SK-N-SH (cell line): ENCODE measurements at regions not wholly inside any gene's neighbourhood (a gene's known extent, or its start where the extent isn't known, plus 50 kb on each side); places are given as distances from the start of the nearest gene placed in this dataset.

ENCODE experiments used
- CTCF ChIA-PET: fragments of 300-600, 350-600 bp; formaldehyde crosslinking; extraction: SDS; loops from one replicate; lab custom pipeline; 2021; lab: Yijun Ruan, JAX
- POLR2A ChIA-PET: fragments of 350-600 bp; sonication (Branson Sonifier 250); formaldehyde crosslinking; extraction: SDS; loops from one replicate; lab custom pipeline; 2020; ENCODE audit warnings: antibody characterized with exemption, inconsistent platforms; lab: Yijun Ruan, JAX
- DNase-seq: peaks from one replicate; pipeline ENCODE4 v3.0.0; 2012
- H2AFZ ChIP-seq: fragments of 200-600 bp; sonication (generic); 2 replicates; pipeline ENCODE4 v1.8.1; 2016; ENCODE audit warnings: antibody characterized with exemption, mild to moderate bottlenecking, low read depth
- H3F3A ChIP-seq: fragments of 200-600 bp; sonication (generic); replicated peaks from 2 replicates; pipeline ENCODE3; 2016; ENCODE audit warnings: antibody characterized with exemption, mild to moderate bottlenecking; ENCODE audit not compliant: insufficient read depth
- H3K27ac ChIP-seq, 2 experiments: fragments of 200-500 bp in 1 of 2; fragments of 200-600 bp in 1 of 2; sonication (Bioruptor generic) in 1 of 2; sonication (generic), shearing (Covaris generic) in 1 of 2; 2 replicates each; pipeline versions ENCODE4 v1.5.1 to v1.6.1; 2014 to 2016; ENCODE audit warnings: low read depth in 2 of 2, inconsistent platforms in 1 of 2, low read length in 1 of 2, mild to moderate bottlenecking in 1 of 2, mixed read lengths in 1 of 2
- H3K27me3 ChIP-seq: fragments of 200-600 bp; sonication (generic), shearing (Covaris generic); 2 replicates; pipeline ENCODE4 v1.6.1; 2016; ENCODE audit warnings: mixed run types; ENCODE audit not compliant: insufficient read depth
- H3K36me3 ChIP-seq, 2 experiments: fragments of 200-500 bp in 1 of 2; fragments of 200-600 bp in 1 of 2; sonication (Bioruptor generic) in 1 of 2; sonication (generic) in 1 of 2; replicated peaks in 1 of 2; 2 replicates each; pipeline versions ENCODE3 to v1.5.1; 2014 to 2016; ENCODE audit warnings: low read length in 1 of 2, mild to moderate bottlenecking in 1 of 2; ENCODE audit not compliant: insufficient read depth in 2 of 2, control insufficient read depth in 1 of 2
- H3K4me1 ChIP-seq, 2 experiments: fragments of 200-500 bp in 1 of 2; fragments of 200-600 bp in 1 of 2; sonication (Bioruptor generic) in 1 of 2; sonication (generic), shearing (Covaris generic) in 1 of 2; 2 replicates each; pipeline versions ENCODE4 v1.5.1 to v1.6.1; 2014 to 2016; ENCODE audit warnings: low read depth in 1 of 2, low read length in 1 of 2, mixed run types in 1 of 2; ENCODE audit not compliant: insufficient read depth in 2 of 2, control insufficient read depth in 1 of 2
- H3K4me2 ChIP-seq: fragments of 200-600 bp; sonication (generic), shearing (Covaris generic); 2 replicates; pipeline ENCODE4 v1.6.1; 2017; ENCODE audit warnings: mixed run types
- H3K4me3 ChIP-seq, 2 experiments: fragments of 200-500 bp in 1 of 2; fragments of 200-600 bp in 1 of 2; sonication (Bioruptor generic) in 1 of 2; sonication (generic), shearing (Covaris generic) in 1 of 2; 2 replicates each; pipeline versions ENCODE4 v1.5.1 to v1.8.1; 2014 to 2016; ENCODE audit warnings: low read depth in 2 of 2, inconsistent platforms in 1 of 2, low read length in 1 of 2, mild to moderate bottlenecking in 1 of 2, mixed read lengths in 1 of 2, moderate library complexity in 1 of 2
- H3K79me2 ChIP-seq: fragments of 200-600 bp; sonication (generic); 2 replicates; pipeline ENCODE4 v1.8.1; 2017; ENCODE audit warnings: mild to moderate bottlenecking; ENCODE audit not compliant: insufficient read depth
- H3K9ac ChIP-seq: fragments of 200-600 bp; sonication (generic); 2 replicates; pipeline ENCODE4 v1.6.1; 2017; ENCODE audit warnings: mixed run types
- H3K9me2 ChIP-seq: fragments of 200-600 bp; sonication (generic); 2 replicates; pipeline ENCODE4 v1.6.1; 2017; ENCODE audit warnings: mixed run types
- H3K9me3 ChIP-seq: fragments of 200-600 bp; sonication (generic); 2 replicates; pipeline ENCODE4 v1.6.1; 2017; ENCODE audit warnings: mixed run types, mild to moderate bottlenecking, moderate library complexity
- H4K20me1 ChIP-seq: fragments of 200-600 bp; sonication (generic); 2 replicates; pipeline ENCODE4 v1.6.1; 2017; ENCODE audit warnings: mild to moderate bottlenecking, mixed run types; ENCODE audit not compliant: insufficient read depth
- CHD2 ChIP-seq: fragments of 150-350 bp; IDR thresholded peaks from 2 replicates; pipeline ENCODE4 v1.6.1; 2018; ENCODE audit warnings: low read length; ENCODE audit not compliant: partially characterized antibody
- GABPA ChIP-seq: IDR thresholded peaks from 2 replicates; pipeline ENCODE4 v1.4.0; 2012; ENCODE audit warnings: low read depth, mild to moderate bottlenecking
- GATA2 ChIP-seq: sonication (generic); formaldehyde crosslinking; IDR thresholded peaks from 2 replicates; pipeline ENCODE4 v1.5.0; 2020; ENCODE audit warnings: mild to moderate bottlenecking, missing genetic modification reagents
- MEF2A ChIP-seq: IDR thresholded peaks from 2 replicates; pipeline ENCODE4 v1.4.0; 2012; ENCODE audit warnings: low read depth, borderline replicate concordance
- POLR2AphosphoS5 ChIP-seq: IDR thresholded peaks from 2 replicates; pipeline ENCODE4 v1.6.1; 2012; ENCODE audit warnings: low read depth, low read length
- RFX5 ChIP-seq: IDR thresholded peaks from 2 replicates; pipeline ENCODE4 v1.6.1; 2012; ENCODE audit warnings: mild to moderate bottlenecking, improper control_type of control experiment, low read length
- RXRA ChIP-seq: IDR thresholded peaks from 2 replicates; pipeline ENCODE4 v1.4.0; 2012; ENCODE audit warnings: low read depth, mild to moderate bottlenecking, borderline replicate concordance
- SMC3 ChIP-seq: IDR thresholded peaks from 2 replicates; pipeline ENCODE4 v1.6.1; 2012; ENCODE audit warnings: low read depth, low read length, improper control_type of control experiment
- TAF1 ChIP-seq: IDR thresholded peaks from 2 replicates; pipeline ENCODE4 v1.6.1; 2012; ENCODE audit warnings: low read depth, mild to moderate bottlenecking, low read length, moderate library complexity, borderline replicate concordance
- YY1 ChIP-seq: IDR thresholded peaks from 2 replicates; pipeline ENCODE4 v1.4.0; 2012; ENCODE audit warnings: low read depth, mild to moderate bottlenecking
- WGBS: methylation state at CpG from one replicate; pipeline ENCODE4 v1.1.6; 2017; ENCODE audit warnings: low lambda C conversion rate; 5-methylcytosine and 5-hydroxymethylcytosine counted together
- TF ChIP-seq, protein P1 (sequence below): IDR thresholded peaks from 2 replicates; pipeline ENCODE4 v1.4.0; 2012; ENCODE audit warnings: low read depth, borderline replicate concordance
- TF ChIP-seq, protein P2 (sequence below): fragments of 200-600 bp; sonication (generic); IDR thresholded peaks from 2 replicates; pipeline ENCODE4 v1.6.1; 2017; ENCODE audit warnings: antibody characterized with exemption, mild to moderate bottlenecking, moderate library complexity
- TF ChIP-seq, protein P3 (sequence below): IDR thresholded peaks from 2 replicates; pipeline ENCODE4; 2012

DNA sequence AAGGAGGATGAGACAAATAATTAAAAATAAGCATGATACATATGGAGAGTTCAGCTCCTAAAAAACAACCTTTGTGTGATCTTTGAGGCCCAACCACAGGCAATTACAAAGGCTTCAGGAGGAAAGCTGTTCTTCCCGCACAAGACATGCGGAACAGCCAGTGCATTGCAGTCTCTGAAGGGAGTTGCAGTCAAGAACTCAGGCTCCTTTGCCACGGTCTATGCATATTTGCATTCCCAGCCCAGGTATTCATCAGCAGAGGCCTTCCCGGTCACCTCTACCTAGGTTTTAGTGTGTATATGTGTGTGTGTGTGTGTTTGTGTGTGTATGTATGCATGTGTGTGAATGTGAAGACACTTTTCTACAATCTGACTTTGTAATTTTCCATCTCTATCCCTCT lies 600.6 kb upstream of the PCDH10 start:
- H3K9me3 ChIP-seq: no peaks in the 10 kb centered on the region
- no peak overlapping the region for H3K27ac ChIP-seq
- no peaks in the 10 kb centered on the region for H3K9me2 ChIP-seq
- no peaks in the 10 kb centered on the region for H3F3A ChIP-seq
- no peaks in the 10 kb centered on the region for H4K20me1 ChIP-seq
- CTCF ChIA-PET: no interaction called here
- H3K79me2 ChIP-seq: no peaks in the 10 kb centered on the region
- no peaks in the 10 kb centered on the region for H3K4me1 ChIP-seq
- no peak overlapping the region for H3K9ac ChIP-seq
- no peaks in the 10 kb centered on the region for H3K27me3 ChIP-seq
- TF ChIP-seq RFX5: no peak
- TF ChIP-seq, protein P1, sequence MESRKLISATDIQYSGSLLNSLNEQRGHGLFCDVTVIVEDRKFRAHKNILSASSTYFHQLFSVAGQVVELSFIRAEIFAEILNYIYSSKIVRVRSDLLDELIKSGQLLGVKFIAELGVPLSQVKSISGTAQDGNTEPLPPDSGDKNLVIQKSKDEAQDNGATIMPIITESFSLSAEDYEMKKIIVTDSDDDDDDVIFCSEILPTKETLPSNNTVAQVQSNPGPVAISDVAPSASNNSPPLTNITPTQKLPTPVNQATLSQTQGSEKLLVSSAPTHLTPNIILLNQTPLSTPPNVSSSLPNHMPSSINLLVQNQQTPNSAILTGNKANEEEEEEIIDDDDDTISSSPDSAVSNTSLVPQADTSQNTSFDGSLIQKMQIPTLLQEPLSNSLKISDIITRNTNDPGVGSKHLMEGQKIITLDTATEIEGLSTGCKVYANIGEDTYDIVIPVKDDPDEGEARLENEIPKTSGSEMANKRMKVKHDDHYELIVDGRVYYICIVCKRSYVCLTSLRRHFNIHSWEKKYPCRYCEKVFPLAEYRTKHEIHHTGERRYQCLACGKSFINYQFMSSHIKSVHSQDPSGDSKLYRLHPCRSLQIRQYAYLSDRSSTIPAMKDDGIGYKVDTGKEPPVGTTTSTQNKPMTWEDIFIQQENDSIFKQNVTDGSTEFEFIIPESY: no peak
- TF ChIP-seq, protein P2, sequence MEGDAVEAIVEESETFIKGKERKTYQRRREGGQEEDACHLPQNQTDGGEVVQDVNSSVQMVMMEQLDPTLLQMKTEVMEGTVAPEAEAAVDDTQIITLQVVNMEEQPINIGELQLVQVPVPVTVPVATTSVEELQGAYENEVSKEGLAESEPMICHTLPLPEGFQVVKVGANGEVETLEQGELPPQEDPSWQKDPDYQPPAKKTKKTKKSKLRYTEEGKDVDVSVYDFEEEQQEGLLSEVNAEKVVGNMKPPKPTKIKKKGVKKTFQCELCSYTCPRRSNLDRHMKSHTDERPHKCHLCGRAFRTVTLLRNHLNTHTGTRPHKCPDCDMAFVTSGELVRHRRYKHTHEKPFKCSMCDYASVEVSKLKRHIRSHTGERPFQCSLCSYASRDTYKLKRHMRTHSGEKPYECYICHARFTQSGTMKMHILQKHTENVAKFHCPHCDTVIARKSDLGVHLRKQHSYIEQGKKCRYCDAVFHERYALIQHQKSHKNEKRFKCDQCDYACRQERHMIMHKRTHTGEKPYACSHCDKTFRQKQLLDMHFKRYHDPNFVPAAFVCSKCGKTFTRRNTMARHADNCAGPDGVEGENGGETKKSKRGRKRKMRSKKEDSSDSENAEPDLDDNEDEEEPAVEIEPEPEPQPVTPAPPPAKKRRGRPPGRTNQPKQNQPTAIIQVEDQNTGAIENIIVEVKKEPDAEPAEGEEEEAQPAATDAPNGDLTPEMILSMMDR: no peak
- no peak for TF ChIP-seq GABPA
- no peak for TF ChIP-seq CHD2
- no peak for TF ChIP-seq GATA2 (CRISPR knock-in tag)
- TF ChIP-seq MEF2A: no peak
- H2AFZ ChIP-seq: no peak overlapping the region
- no peaks in the 10 kb centered on the region for H3K36me3 ChIP-seq
- POLR2A ChIA-PET: no interaction called here
- H3K4me3 ChIP-seq: no peak overlapping the region
- no peak for DNase-seq
- 41% methylated on average over 4 of the region's 4 CpGs for WGBS
- no peak overlapping the region for H3K4me2 ChIP-seq

DNA sequence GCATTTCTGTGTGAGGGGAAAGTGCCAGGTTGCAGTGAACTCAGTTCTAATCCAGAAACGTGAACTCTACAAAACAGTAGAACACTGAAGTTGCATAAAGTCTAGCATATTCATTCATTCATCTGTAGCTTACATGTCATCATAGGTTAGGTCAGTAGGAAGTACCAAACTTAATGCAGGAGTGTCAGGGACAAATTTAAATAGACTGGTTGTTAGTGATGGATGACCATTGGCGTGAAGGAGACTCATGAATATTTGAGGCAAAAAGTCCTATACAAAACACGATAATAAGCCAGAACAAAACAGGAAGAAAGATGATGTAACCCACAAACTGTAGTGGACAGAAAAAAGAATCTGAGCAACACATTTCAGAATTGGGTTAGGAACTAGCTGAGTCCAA lies 592.8 kb upstream of the PCDH10 start:
- H3K27me3 ChIP-seq: no peaks in the 10 kb centered on the region
- H3K9me2 ChIP-seq: no peaks in the 10 kb centered on the region
- ChIA-PET POLR2A (no interaction called here), CTCF (no interaction called here)
- H3K4me1 ChIP-seq: no peaks in the 10 kb centered on the region
- no peaks in the 10 kb centered on the region for H3K79me2 ChIP-seq
- no peak for DNase-seq
- H3K4me3 ChIP-seq: no peak overlapping the region
- H2AFZ ChIP-seq: no peak overlapping the region
- no peak overlapping the region for H3K4me2 ChIP-seq
- WGBS: 12% methylated on average over 3 of the region's 3 CpGs
- no peaks in the 10 kb centered on the region for H3F3A ChIP-seq
- no peaks in the 10 kb centered on the region for H3K36me3 ChIP-seq
- no peak overlapping the region for H3K9ac ChIP-seq
- H3K9me3 ChIP-seq: no peaks in the 10 kb centered on the region
- H4K20me1 ChIP-seq: no peaks in the 10 kb centered on the region
- H3K27ac ChIP-seq: no peak overlapping the region
- TF ChIP-seq TAF1: no peak
- TF ChIP-seq RXRA: no peak
- TF ChIP-seq SMC3: no peak
- TF ChIP-seq YY1: no peak
- TF ChIP-seq, protein P3, sequence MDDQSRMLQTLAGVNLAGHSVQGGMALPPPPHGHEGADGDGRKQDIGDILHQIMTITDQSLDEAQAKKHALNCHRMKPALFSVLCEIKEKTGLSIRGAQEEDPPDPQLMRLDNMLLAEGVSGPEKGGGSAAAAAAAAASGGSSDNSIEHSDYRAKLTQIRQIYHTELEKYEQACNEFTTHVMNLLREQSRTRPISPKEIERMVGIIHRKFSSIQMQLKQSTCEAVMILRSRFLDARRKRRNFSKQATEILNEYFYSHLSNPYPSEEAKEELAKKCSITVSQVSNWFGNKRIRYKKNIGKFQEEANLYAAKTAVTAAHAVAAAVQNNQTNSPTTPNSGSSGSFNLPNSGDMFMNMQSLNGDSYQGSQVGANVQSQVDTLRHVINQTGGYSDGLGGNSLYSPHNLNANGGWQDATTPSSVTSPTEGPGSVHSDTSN: no peak
- TF ChIP-seq POLR2AphosphoS5: no peak
